NT2/D1 (cell line): ENCODE measurements at regions not wholly inside any gene's neighbourhood (a gene's known extent, or its start where the extent isn't known, plus 50 kb on each side); places are given as distances from the start of the nearest gene placed in this dataset.

ENCODE experiments used
- SUZ12 ChIP-seq: IDR thresholded peaks from 2 replicates; pipeline ENCODE4 v1.6.1; 2011; ENCODE audit not compliant: insufficient read length, insufficient read depth; ENCODE audit errors: extremely low read depth
- YY1 ChIP-seq: IDR thresholded peaks from 2 replicates; pipeline ENCODE4 v1.6.1; 2011; ENCODE audit not compliant: insufficient read length, insufficient read depth
- ZNF274 ChIP-seq: IDR thresholded peaks from 2 replicates; pipeline ENCODE4 v1.6.1; 2011; ENCODE audit warnings: mild to moderate bottlenecking, low read depth, low read length

DNA sequence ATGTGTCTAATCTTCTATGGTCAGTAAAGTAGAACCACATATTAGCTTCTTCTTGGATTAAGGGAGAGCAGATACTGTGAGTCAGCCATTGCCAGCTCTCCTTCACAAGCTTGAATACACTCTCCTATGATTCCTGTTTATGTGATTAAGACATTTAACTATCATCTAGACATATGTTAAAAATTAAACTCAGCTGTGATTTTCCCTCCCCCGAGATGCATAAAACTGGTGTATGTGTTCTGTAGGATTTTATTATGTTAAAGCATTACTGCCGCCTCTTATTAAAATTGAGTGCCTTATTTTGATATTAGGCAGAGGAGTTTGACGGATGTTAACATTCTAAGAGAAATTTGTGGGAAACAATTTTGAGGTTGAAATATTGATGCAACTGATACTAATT, 114.6 kb downstream of the ACTBL2 start:
- TF ChIP-seq ZNF274: no peak
- no peak for TF ChIP-seq YY1
- no peak for TF ChIP-seq SUZ12
